HepG2 (cell line): ENCODE measurements at regions not wholly inside any gene's neighbourhood (a gene's known extent, or its start where the extent isn't known, plus 50 kb on each side); places are given as distances from the start of the nearest gene placed in this dataset.

Source experiments
- ATAC-seq: fragments of 200-7000 bp; cut with Tn5 transposase; 3 replicates; pipeline ENCODE4 v1.9.1; 2020; ENCODE audit warnings: mild to moderate bottlenecking, moderate library complexity
- BruUV-seq: library from RNA; stranded (reverse); fragments of 400-500 nt; replicated peaks from 2 replicates; lab custom pipeline; 2021; lab: Mats Ljungman, UMichigan
- CTCF ChIA-PET: fragments of 300-600 bp; formaldehyde crosslinking; extraction: SDS; loops from one replicate; lab custom pipeline; 2021; ENCODE audit warnings: low total read pairs, inconsistent platforms, low intra/inter-chr PET ratio; lab: Yijun Ruan, JAX
- POLR2A ChIA-PET: fragments of 350-600 bp; sonication (Branson Sonifier 250); formaldehyde crosslinking; loops from one replicate; lab custom pipeline; 2020; ENCODE audit warnings: antibody characterized with exemption, inconsistent platforms; lab: Yijun Ruan, JAX
- DNase-seq: peaks from one replicate; pipeline ENCODE4 v3.0.0-alpha.2; 2015; ENCODE audit warnings: low spot score
- FAIRE-seq: peaks from 3 replicates; lab custom pipeline; 2011; peaks lifted over from hg19 to GRCh38; lab: Jason Lieb, UNC
- H2AFZ ChIP-seq: one replicate; pipeline ENCODE4 v1.6.1; 2011; ENCODE audit warnings: low read length, inconsistent platforms
- H3K27ac ChIP-seq: fragments of 300-600 bp; 3 replicates; pipeline ENCODE4 v1.8.0; 2011; ENCODE audit warnings: mixed run types, mild to moderate bottlenecking, mixed read lengths, low read length, inconsistent platforms; ENCODE audit not compliant: insufficient read depth; ENCODE audit errors: extremely low read length
- H3K27me3 ChIP-seq, 2 experiments: fragments of 200-600 bp in 1 of 2; 2 replicates in 1 of 2; 3 replicates in 1 of 2; pipeline versions ENCODE4 v1.6.0 to v1.8.0; 2011; ENCODE audit warnings: low read length in 2 of 2, mild to moderate bottlenecking in 2 of 2, moderate library complexity in 2 of 2, inconsistent platforms in 1 of 2; ENCODE audit not compliant: insufficient read depth in 2 of 2, control insufficient read depth in 1 of 2
- H3K36me3 ChIP-seq, 2 experiments: fragments of 200-600 bp in 1 of 2; replicated peaks in 1 of 2; 2 replicates in 1 of 2; 3 replicates in 1 of 2; pipeline versions ENCODE4 v1.5.1 to v1.8.0; 2011; ENCODE audit warnings: low read length in 2 of 2, inconsistent platforms in 1 of 2; ENCODE audit not compliant: insufficient read depth in 2 of 2, control insufficient read depth in 1 of 2
- H3K4me1 ChIP-seq: 2 replicates; pipeline ENCODE4 v1.5.1; 2012; ENCODE audit warnings: low read length, inconsistent platforms; ENCODE audit not compliant: insufficient read depth
- H3K4me2 ChIP-seq: 2 replicates; pipeline ENCODE4 v1.6.0; 2011; ENCODE audit warnings: low read depth, low read length, inconsistent platforms
- H3K4me3 ChIP-seq, 3 experiments: fragments of 200-600 bp in 1 of 3; sonication (generic), shearing (Covaris generic) in 1 of 3; replicated peaks in 1 of 3; 2 replicates each; pipeline ENCODE4 v1.5.1; 2011 to 2016; ENCODE audit warnings: low read length in 3 of 3, inconsistent platforms in 2 of 3, low read depth in 2 of 3, mild to moderate bottlenecking in 2 of 3, control low read depth in 1 of 3, mixed read lengths in 1 of 3; ENCODE audit not compliant: insufficient read depth in 1 of 3
- H3K79me2 ChIP-seq: one replicate; pipeline ENCODE4 v1.6.1; 2011; ENCODE audit warnings: low read length, inconsistent platforms; ENCODE audit not compliant: insufficient read depth
- H3K9ac ChIP-seq: 2 replicates; pipeline ENCODE4 v1.6.0; 2011; ENCODE audit warnings: mild to moderate bottlenecking, low read depth, low read length, inconsistent platforms; ENCODE audit not compliant: insufficient read depth
- H3K9me3 ChIP-seq: 2 replicates; pipeline ENCODE4 v1.5.1; 2012; ENCODE audit warnings: mild to moderate bottlenecking, low read length
- H4K20me1 ChIP-seq: 2 replicates; pipeline ENCODE4 v1.6.0; 2011; ENCODE audit warnings: inconsistent platforms, mild to moderate bottlenecking, low read length, moderate library complexity; ENCODE audit not compliant: insufficient read depth
- MNT ChIP-seq: fragments of 450-650 bp; IDR thresholded peaks from 2 replicates; pipeline ENCODE4 v1.6.1; 2016
- PAWR ChIP-seq: sonication (generic); formaldehyde crosslinking; IDR thresholded peaks from 2 replicates; pipeline ENCODE4 v1.4.0; 2020; ENCODE audit warnings: missing genetic modification reagents, mild to moderate bottlenecking, borderline replicate concordance
- SRF ChIP-seq: IDR thresholded peaks from 2 replicates; pipeline ENCODE4 v1.6.1; 2011; ENCODE audit warnings: mild to moderate bottlenecking, low read depth, low read length, moderate library complexity
- TFE3 ChIP-seq: IDR thresholded peaks from 2 replicates; pipeline ENCODE4 v1.6.1; 2016
- TGIF2 ChIP-seq: IDR thresholded peaks from 2 replicates; pipeline ENCODE4 v1.6.1; 2016; ENCODE audit warnings: control low read depth, missing compliant biosample characterization
- TSC22D2 ChIP-seq: sonication (generic); formaldehyde crosslinking; IDR thresholded peaks from 2 replicates; pipeline ENCODE4 v1.5.1; 2020; ENCODE audit warnings: missing genetic modification reagents, mild to moderate bottlenecking, borderline replicate concordance
- ZNF280D ChIP-seq: sonication (generic); formaldehyde crosslinking; IDR thresholded peaks from 2 replicates; pipeline ENCODE4 v1.5.1; 2020; ENCODE audit warnings: mild to moderate bottlenecking, missing genetic modification reagents
- ZNF468 ChIP-seq: sonication (generic); formaldehyde crosslinking; IDR thresholded peaks from 2 replicates; pipeline ENCODE4 v1.8.0; 2022; ENCODE audit warnings: mild to moderate bottlenecking, moderate library complexity, missing genetic modification reagents
- WGBS: methylation state at CpG from one replicate; pipeline ENCODE4 v1.1.6; 2017; ENCODE audit warnings: low lambda C conversion rate; 5-methylcytosine and 5-hydroxymethylcytosine counted together
- in situ Hi-C: cut with HindIII; loops from 2 replicates; pipeline ENCODE4 v1.10.0; 2017; ENCODE audit warnings: low pct_unique_long_range_greater_than_20kb; ENCODE audit not compliant: extremely low pct_ligation_motif_present
- intact Hi-C: fragments of 100-400 bp; cut with micrococcal nuclease; formaldehyde crosslinking; loops from one replicate; pipeline ENCODE4 v1.10.0; 2022; ENCODE audit not compliant: unreplicated experiment

GRCh38 chr1:2937805-2938204, 83.5 kb upstream of the ACTRT2 start:
- Histone ChIP-seq H2AFZ (no peak overlapping the region), H3K9ac (no peak overlapping the region), H3K4me2 (no peak overlapping the region), H3K4me3 (no peak overlapping the region), H3K4me1 (no peaks in the 10 kb centered on the region), H3K36me3 (no peaks in the 10 kb centered on the region), H4K20me1 (no peaks in the 10 kb centered on the region), H3K79me2 (no peaks in the 10 kb centered on the region), H3K9me3 (no peaks in the 10 kb centered on the region), H3K27me3 (peaks cover 9 to 47% of the 10 kb centered on the region in 2 experiments), H3K27ac (no peak overlapping the region)
- in situ Hi-C loops, result no loop called here
- ChIA-PET CTCF (no interaction called here), POLR2A (no interaction called here)
- intact Hi-C loops, result no loop called here
- DNase-seq (no peak), FAIRE-seq (no peak), ATAC-seq (no peak)
- TF ChIP-seq TSC22D2 (no peak), ZNF280D (CRISPR knock-in tag) (no peak), MNT (peak; percentile 95), TFE3 (CRISPR knock-in tag) (no peak), ZNF468 (CRISPR knock-in tag) (no peak), TGIF2 (CRISPR knock-in tag) (no peak), PAWR (CRISPR knock-in tag) (no peak), SRF (no peak)
- BruUV-seq, result no TSS peak
- WGBS, result 0% methylated on average over 1 of the region's 1 CpG
